ENCODE measurements at regions not wholly inside any gene's neighbourhood (a gene's known extent, or its start where the extent isn't known, plus 50 kb on each side); places are given as distances from the start of the nearest gene placed in this dataset.

GRCh38 chr15:47203993-47204392 lies 513.3 kb upstream of the SEMA6D start:
- no peaks in the 10 kb centered on the region for H3K36me3 ChIP-seq
- no peaks in the 10 kb centered on the region for H3K4me1 ChIP-seq
- DNase-seq (no peak), ATAC-seq (no peak)
- no peaks in the 10 kb centered on the region for H3K27me3 ChIP-seq (ENCODE audit: low read depth)
- intact Hi-C loops (cut with DNase I): no loop called here
- no peak overlapping the region for H3K4me3 ChIP-seq
- TF ChIP-seq, protein P1, sequence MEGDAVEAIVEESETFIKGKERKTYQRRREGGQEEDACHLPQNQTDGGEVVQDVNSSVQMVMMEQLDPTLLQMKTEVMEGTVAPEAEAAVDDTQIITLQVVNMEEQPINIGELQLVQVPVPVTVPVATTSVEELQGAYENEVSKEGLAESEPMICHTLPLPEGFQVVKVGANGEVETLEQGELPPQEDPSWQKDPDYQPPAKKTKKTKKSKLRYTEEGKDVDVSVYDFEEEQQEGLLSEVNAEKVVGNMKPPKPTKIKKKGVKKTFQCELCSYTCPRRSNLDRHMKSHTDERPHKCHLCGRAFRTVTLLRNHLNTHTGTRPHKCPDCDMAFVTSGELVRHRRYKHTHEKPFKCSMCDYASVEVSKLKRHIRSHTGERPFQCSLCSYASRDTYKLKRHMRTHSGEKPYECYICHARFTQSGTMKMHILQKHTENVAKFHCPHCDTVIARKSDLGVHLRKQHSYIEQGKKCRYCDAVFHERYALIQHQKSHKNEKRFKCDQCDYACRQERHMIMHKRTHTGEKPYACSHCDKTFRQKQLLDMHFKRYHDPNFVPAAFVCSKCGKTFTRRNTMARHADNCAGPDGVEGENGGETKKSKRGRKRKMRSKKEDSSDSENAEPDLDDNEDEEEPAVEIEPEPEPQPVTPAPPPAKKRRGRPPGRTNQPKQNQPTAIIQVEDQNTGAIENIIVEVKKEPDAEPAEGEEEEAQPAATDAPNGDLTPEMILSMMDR (IDR thresholded peaks at IDR 0.05): no peak
- H3K9me3 ChIP-seq: no peaks in the 10 kb centered on the region
- no peak overlapping the region for H3K27ac ChIP-seq

GRCh38 chr15:47206358-47206978 lies 510.8 kb upstream of the SEMA6D start:
- no peak for DNase-seq
- Histone ChIP-seq H3K27ac (no peak overlapping the region), H3K27me3 (ENCODE audit: low read depth) (no peaks in the 10 kb centered on the region), H3K4me3 (no peak overlapping the region), H3K36me3 (no peaks in the 10 kb centered on the region), H3K9me3 (no peaks in the 10 kb centered on the region), H3K4me1 (no peaks in the 10 kb centered on the region)
- intact Hi-C loops (cut with DNase I): no loop called here
- TF ChIP-seq, protein P1 (IDR thresholded peaks at IDR 0.05): no peak
- no peak for ATAC-seq

DNA sequence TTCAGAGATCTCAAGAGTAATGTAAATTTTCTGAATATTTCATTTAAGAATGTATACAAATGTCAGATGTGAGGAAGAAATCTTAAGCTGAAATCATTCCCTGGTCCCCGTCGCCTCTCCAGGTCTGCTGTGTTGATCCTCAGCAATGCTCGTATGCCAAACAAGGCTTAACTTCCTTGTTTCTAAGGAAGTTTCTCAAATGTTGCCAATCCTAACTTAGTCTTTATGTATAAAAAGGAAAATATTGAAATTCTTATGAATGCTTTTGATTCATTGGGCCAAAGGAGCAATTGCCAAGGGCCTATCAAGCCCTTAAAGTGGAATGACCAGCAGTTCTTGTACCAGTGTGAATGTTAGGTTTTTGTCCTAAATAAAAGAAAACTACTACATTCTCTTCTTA lies 507.7 kb upstream of the SEMA6D start:
- TF ChIP-seq, protein P1 (IDR thresholded peaks at IDR 0.05): no peak
- no peaks in the 10 kb centered on the region for H3K36me3 ChIP-seq
- intact Hi-C loops (cut with DNase I): no loop called here
- H3K27me3 ChIP-seq (ENCODE audit: low read depth): no peaks in the 10 kb centered on the region
- H3K4me3 ChIP-seq: no peak overlapping the region
- H3K9me3 ChIP-seq: no peaks in the 10 kb centered on the region
- ATAC-seq: no peak
- no peak overlapping the region for H3K27ac ChIP-seq
- H3K4me1 ChIP-seq: no peaks in the 10 kb centered on the region
- DNase-seq: no peak

DNA sequence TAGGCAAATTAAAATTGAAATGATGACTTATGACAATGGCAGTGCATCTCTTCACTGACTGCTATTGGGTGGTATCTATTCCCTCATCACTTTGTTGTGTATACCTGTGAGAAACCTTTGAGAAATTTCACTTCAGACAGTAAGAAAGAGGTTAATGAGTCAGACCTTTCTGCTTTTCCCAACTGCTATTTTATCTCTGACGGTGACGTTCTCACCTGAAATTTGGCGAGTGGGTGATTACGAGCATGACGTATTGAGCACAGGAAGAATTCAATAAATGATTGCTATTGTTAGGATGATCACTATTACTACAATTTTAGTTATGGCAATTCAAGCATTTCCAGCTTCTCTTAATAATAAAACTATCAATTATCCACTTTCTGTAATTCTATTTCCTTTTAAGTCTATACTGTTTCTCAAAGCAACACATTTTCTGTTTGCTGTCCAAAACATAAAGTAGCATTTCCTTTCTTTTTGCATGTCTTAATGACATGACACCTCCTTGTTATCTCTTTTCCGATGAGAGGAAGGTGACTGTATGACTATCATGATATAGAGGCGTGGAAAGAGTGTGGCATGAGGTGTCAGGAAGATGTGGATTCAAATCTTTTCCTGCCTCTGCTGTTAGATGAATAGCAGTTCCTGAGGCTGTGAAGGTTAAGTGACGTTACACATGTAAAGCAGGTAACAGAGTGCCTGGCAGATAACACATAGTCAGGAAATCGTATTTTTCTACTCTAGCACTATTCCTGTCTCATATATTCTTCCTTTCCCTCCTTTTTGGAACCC lies 504.9 kb upstream of the SEMA6D start:
- no peak for ATAC-seq
- Histone ChIP-seq H3K27ac (no peak overlapping the region), H3K9me3 (no peaks in the 10 kb centered on the region), H3K36me3 (no peaks in the 10 kb centered on the region), H3K4me1 (no peaks in the 10 kb centered on the region), H3K27me3 (ENCODE audit: low read depth) (no peaks in the 10 kb centered on the region), H3K4me3 (no peak overlapping the region)
- TF ChIP-seq, protein P1 (IDR thresholded peaks at IDR 0.05): no peak
- DNase-seq: no peak
- intact Hi-C loops (cut with DNase I): no loop called here

GRCh38 chr15:47213883-47214282 lies 503.4 kb upstream of the SEMA6D start:
- ATAC-seq: no peak
- intact Hi-C loops (cut with DNase I): no loop called here
- TF ChIP-seq, protein P1 (IDR thresholded peaks at IDR 0.05): no peak

More at GRCh38 chr15:47213883-47214282, 503.4 kb upstream of the SEMA6D start:
- H3K4me3 ChIP-seq: no peak overlapping the region
- no peaks in the 10 kb centered on the region for H3K27me3 ChIP-seq (ENCODE audit: low read depth)
- no peak overlapping the region for H3K27ac ChIP-seq
- H3K4me1 ChIP-seq: no peaks in the 10 kb centered on the region
- H3K9me3 ChIP-seq: no peaks in the 10 kb centered on the region
- no peak for DNase-seq
- no peaks in the 10 kb centered on the region for H3K36me3 ChIP-seq

Measured in lower lobe of right lung (tissue), 2 donors.